GM19467 (cell line): ENCODE measurements at regions not wholly inside any gene's neighbourhood (a gene's known extent, or its start where the extent isn't known, plus 50 kb on each side); places are given as distances from the start of the nearest gene placed in this dataset.

Experiments
- ATAC-seq: cut with Tn5 transposase; IDR thresholded peaks from one replicate; pipeline ENCODE4 v1.9.1; 2021; ENCODE audit warnings: mild to moderate bottlenecking, moderate library complexity; ENCODE audit not compliant: unreplicated experiment

GRCh38 chr1:96992871-96993270 lies 271.3 kb downstream of the PTBP2 start:
- ATAC-seq = no peak

- no peak for ATAC-seq
Observed at GRCh38 chr1:96995351-96995750, 273.8 kb downstream of the PTBP2 start.

- no peak for ATAC-seq
Observed at GRCh38 chr1:96996001-96996400, 274.4 kb downstream of the PTBP2 start.

- ATAC-seq = no peak
Observed at GRCh38 chr1:96997717-96998116, 276.1 kb downstream of the PTBP2 start.

GRCh38 chr1:96998466-96998865 lies 276.9 kb downstream of the PTBP2 start:
- no peak for ATAC-seq

- ATAC-seq = no peak
Observed at GRCh38 chr1:96999191-96999590, 277.6 kb downstream of the PTBP2 start.

- no peak for ATAC-seq
Observed at GRCh38 chr1:97004054-97004453, 282.5 kb downstream of the PTBP2 start.

GRCh38 chr1:97004743-97005142 lies 283.2 kb downstream of the PTBP2 start:
- no peak for ATAC-seq

GRCh38 chr1:97006044-97006661 lies 284.6 kb downstream of the PTBP2 start:
- ATAC-seq = no peak

GRCh38 chr1:97007840-97008604 lies 286.4 kb downstream of the PTBP2 start:
- ATAC-seq = no peak

GRCh38 chr1:97010566-97011264 lies 289.1 kb downstream of the PTBP2 start:
- no peak for ATAC-seq

GRCh38 chr1:97013136-97013535 lies 291.6 kb downstream of the PTBP2 start:
- ATAC-seq = no peak

- no peak for ATAC-seq
Observed at GRCh38 chr1:97013941-97014340, 292.4 kb downstream of the PTBP2 start.

- no peak for ATAC-seq
Observed at GRCh38 chr1:97014426-97014825, 292.8 kb downstream of the PTBP2 start.

GRCh38 chr1:97017895-97018294 lies 296.3 kb downstream of the PTBP2 start:
- no peak for ATAC-seq
